NCI-H345 (cell line): ENCODE measurements at regions not wholly inside any gene's neighbourhood (a gene's known extent, or its start where the extent isn't known, plus 50 kb on each side); places are given as distances from the start of the nearest gene placed in this dataset.

Source experiments
- DNase-seq: peaks from one replicate; lab custom pipeline; 2025; lab: John Stamatoyannopoulos, UW

DNA sequence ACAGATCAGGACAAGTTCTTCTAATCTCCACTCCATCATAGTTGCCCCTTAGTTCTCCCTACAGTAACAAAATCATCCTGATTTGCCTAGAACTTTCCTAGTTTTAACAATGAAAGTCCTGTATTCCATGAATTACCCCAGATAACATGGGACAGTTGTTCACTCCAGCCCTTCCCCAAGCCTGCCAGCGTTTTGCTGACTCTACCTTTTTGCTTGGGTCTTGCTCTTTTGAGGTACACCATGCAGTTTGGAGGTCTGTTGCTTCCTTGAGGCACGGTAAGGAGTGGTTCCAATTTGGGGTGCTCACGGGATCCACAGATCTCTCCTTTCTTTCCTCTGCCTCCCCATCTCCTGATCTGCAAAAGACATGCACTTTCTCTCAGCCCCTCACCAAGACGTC lies 61.6 kb upstream of the DYRK2 start:
- DNase-seq = no peak

DNA sequence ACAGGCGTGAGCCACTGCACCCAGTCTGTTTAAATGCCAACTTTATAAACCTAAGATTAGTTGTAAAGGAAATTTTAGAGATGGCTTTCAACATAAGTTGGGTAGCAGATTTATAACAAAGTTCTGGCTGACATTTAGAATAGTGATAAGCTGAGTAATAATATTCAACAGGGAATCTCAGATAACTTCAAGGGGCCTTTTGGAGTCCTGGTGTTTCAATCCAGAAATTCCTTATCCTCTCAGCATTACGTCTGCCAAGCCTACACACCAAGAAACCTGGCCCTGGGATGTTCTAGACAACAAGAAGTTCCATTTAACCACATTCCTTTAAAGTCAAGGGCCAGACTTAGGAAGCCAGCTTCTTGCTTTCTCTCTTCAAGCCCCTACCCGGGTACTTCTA lies 59.5 kb upstream of the DYRK2 start:
- DNase-seq = no peak

DNA sequence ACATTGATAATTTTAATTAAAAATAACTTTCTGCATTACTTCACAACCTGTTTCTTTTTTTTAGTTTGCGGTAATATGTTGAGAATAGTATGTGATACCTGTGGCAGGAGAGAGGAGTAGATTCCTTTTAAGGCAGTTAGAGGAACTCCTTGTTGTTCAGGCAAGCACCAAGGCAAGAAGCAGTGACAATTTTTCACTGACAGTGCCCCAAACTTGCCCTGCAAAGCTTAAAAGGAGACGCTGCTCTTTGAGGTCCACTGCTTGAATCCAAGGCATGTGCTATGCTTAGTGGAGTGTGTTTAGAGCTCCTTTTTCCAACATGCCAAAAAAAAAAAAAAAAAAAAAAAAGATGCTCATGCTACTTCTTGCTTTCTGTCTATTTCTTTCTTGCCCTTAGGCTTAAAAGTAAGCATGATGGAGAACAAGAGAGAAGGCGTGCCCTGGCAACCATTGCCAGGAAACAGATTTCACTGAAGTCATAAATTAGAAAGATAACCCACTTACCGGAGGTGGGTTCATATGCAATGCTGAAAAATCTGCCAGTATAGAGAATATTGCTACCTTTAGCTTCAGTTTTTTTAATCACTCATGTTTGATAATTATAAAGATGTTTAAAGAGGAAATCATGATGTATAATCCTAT lies 58.3 kb upstream of the DYRK2 start:
- no peak for DNase-seq

DNA sequence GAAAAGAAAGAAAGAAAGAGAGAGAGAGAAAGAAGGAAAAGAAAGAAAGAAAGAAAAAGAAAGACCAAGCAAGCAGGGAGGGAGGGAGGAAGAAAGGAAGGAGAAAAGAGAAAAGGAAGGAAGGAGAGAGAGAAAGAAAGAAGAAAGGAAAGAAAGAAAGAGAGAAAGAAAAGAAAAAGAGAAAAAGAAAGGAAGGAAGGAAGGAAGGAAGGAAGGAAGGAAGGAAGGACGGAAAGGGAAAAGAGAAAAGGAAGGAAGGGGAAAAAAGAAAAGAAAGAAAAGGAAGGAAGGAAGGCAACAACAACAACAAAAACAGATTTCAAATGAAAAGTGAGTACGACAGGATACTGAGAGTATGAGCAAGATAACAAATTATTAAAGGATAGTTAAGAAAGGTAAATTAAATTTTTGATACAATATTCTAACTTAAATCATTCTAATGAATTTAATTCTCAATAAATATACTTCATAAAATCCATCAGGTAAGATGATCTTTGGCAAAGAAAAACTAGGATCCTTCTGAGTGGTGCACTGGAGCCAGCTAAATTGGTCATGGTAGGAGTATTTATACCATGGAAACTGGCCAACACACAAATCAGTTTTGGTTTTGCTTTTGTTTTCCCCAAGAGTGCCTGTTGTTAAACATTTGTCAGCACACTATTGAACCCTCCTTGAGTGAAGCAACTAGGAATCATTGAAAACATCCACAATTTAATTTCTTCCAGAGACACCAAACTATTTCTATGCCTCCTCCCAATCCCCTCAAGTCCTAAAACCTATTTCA lies 56.1 kb upstream of the DYRK2 start:
- peak; percentile 62 for DNase-seq

DNA sequence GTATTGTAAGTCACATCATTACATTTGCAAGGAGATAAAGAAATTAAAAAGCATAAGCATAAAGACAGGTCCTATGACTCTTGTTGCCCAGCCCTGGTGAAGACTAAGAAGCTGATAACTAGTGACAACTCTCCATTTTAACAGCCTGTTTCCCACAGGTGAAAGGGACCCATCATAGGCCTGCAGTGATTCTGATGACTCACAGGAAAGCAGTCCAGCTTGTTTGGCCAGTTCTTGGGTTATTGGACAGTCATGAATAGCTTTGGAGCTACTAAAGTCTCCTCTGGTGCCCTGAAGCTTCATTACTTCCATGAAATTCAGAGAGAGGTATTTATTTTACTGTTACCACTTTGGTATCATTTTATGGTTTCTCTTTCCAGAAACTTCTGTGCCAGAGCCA lies 55.5 kb upstream of the DYRK2 start:
- peak; percentile 22 for DNase-seq

DNA sequence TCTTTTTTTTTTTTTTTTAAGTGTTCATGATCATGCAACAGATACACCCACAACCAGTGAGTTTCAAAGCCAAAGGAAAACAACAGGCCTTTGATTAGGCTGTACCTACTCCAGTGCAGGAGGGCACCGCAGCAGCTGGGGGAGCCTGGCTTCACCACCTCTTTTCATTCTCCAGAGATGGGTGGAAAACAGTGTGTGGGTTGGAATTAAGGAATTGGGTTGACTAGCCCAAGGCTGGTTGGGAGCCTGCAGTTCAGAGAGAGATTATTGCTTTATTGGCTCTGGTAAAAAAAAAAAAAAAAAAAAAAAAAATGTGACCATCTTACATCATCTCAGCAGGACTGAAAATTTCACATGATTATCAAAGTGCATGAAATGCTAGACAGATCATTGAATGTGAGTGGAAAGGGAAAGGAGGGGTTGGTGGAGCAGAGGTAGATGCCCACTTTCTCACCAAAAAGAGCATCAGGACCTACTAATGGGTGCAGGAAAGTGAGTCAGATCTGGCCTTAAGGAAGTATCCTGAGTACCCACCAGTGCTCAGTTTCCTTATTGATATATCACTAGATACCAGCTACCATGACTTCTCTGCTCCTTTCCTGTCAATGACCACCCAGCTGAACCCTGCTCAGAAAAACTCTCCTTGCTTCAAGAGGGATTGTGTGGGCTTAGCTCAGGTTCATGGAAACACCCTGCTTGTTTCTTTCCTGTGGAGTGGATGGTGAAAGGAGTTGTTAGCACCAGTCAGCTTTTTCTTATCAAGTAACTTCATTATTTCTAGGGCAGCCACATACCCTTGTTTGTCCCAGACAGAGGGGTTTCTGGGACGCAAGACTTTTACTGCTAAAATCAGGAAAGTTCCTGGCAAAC lies 54.8 kb upstream of the DYRK2 start:
- no peak for DNase-seq

DNA sequence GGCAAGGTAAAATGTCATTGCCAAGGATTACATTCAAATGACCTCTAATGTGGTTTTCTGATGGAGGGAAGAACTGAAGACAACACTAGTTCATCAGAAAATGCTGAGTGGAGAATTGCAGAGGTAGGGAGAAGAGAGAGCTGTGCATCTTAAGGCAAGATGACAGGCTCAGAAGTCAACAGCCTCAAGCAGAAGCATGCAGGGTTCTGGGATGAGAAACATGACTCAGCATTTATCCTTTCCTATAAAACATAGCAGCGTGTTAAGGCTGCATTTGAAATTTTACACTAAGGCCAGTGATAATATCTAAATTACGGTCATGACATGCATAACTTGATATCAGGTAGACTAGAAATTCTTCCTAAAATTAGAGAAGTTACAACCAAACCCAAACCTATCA lies 53.7 kb upstream of the DYRK2 start:
- DNase-seq = no peak

DNA sequence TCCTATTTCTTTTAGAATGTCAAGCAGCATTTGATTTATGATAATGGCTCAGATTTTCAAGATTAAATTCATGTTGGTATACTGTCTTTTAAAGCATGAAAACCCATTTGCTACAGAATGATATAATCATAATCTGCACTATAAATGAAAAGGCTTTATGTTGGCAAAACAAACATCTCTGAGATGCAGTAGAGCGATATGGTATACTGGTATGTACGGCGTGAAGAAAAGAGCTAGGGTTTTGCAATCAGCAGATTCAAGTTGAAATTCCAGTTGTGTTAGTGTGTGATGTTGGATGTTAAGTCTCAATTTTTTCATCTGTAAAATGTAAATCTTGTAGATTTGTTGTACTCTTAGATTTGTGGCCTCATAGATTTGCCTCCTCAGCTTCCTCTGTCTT lies 53.2 kb upstream of the DYRK2 start:
- no peak for DNase-seq

DNA sequence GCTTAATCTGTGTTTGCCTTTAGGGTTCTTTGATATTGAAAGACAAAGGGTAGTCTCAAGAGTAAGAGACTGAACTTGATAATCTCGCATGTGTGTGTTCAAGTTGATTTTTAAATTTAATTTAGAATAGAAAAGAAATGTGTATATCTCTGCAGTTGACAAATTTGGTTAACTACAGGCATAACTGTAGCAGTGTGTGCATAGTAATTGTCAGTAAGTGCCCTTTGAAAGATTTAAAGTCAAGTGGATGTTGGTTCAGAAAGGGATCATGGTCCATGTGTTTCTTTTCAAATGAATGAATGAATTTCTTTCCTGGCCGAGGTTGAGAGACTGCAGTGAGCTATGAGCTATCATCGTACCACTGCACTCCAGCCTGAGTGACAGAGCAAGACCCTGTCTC lies 49.9 kb upstream of the DYRK2 start:
- DNase-seq = peak; percentile 5
